ENCODE measurements at regions not wholly inside any gene's neighbourhood (a gene's known extent, or its start where the extent isn't known, plus 50 kb on each side); places are given as distances from the start of the nearest gene placed in this dataset.
"Not testable (repeated sequence)": the region's sequence is repeated elsewhere in the genome, so short reads cannot be mapped to it uniquely, and the experiment has no call there.

- Histone ChIP-seq H2AFZ (ENCODE audit: low read length) (no peak overlapping the region), H3K4me1 (ENCODE audit: insufficient read depth, low read length, severe bottlenecking) (no peaks in the 10 kb centered on the region), H3K9me3 (ENCODE audit: low read length) (no peaks in the 10 kb centered on the region), H3K9me2 (ENCODE audit: low read depth, low read length) (no peaks in the 10 kb centered on the region), H3K4me2 (ENCODE audit: low read length) (no peak overlapping the region), H3K4me3 (ENCODE audit: low read depth, low read length, poor library complexity, severe bottlenecking) (no peak overlapping the region), H3K9ac (ENCODE audit: low read length) (no peak overlapping the region), H3K27ac (ENCODE audit: low read depth, low read length, poor library complexity, severe bottlenecking) (no peak overlapping the region), H3F3A (ENCODE audit: insufficient read depth, low read length) (no peaks in the 10 kb centered on the region), H3K27me3 (ENCODE audit: insufficient read depth, low read length) (no peaks in the 10 kb centered on the region), H3K79me2 (ENCODE audit: insufficient read depth, low read length) (no peaks in the 10 kb centered on the region), H4K20me1 (ENCODE audit: insufficient read depth, low read length) (no peaks in the 10 kb centered on the region), H3K36me3 (ENCODE audit: insufficient read depth, low read length) (no peaks in the 10 kb centered on the region)
- TF ChIP-seq CTCF (IDR thresholded peaks at IDR 0.05; ENCODE audit: low read length) (no peak), EZH2 (IDR thresholded peaks at IDR 0.05; ENCODE audit: borderline replicate concordance, low read length) (no peak)
Measured at GRCh38 chr10:33588974-33589600, 254.6 kb upstream of the NRP1 start.

GRCh38 chr10:33584596-33584995 lies 250.1 kb upstream of the NRP1 start:
- not testable (repeated sequence) for H3K36me3 ChIP-seq (ENCODE audit: insufficient read depth, low read length); H3K4me2 ChIP-seq (ENCODE audit: low read length); H3K9me3 ChIP-seq (ENCODE audit: low read length)

GRCh38 chr10:33579996-33580395 lies 245.5 kb upstream of the NRP1 start:
- H3K36me3 ChIP-seq (ENCODE audit: insufficient read depth, low read length), result no peaks in the 10 kb centered on the region
- H3K4me1 ChIP-seq (ENCODE audit: insufficient read depth, low read length, severe bottlenecking), result no peaks in the 10 kb centered on the region
- TF ChIP-seq CTCF (IDR thresholded peaks at IDR 0.05; ENCODE audit: low read length) (no peak), EZH2 (IDR thresholded peaks at IDR 0.05; ENCODE audit: borderline replicate concordance, low read length) (no peak)
- H4K20me1 ChIP-seq (ENCODE audit: insufficient read depth, low read length), result no peaks in the 10 kb centered on the region
- H3K27ac ChIP-seq (ENCODE audit: low read depth, low read length, poor library complexity, severe bottlenecking), result no peak overlapping the region
- no peak overlapping the region for H3K4me2 ChIP-seq (ENCODE audit: low read length)
- H3K9ac ChIP-seq (ENCODE audit: low read length), result no peak overlapping the region
- no peaks in the 10 kb centered on the region for H3K79me2 ChIP-seq (ENCODE audit: insufficient read depth, low read length)
- H3K4me3 ChIP-seq (ENCODE audit: low read depth, low read length, poor library complexity, severe bottlenecking), result no peak overlapping the region
- H3F3A ChIP-seq (ENCODE audit: insufficient read depth, low read length), result no peaks in the 10 kb centered on the region
- no peak overlapping the region for H2AFZ ChIP-seq (ENCODE audit: low read length)
- no peaks in the 10 kb centered on the region for H3K9me2 ChIP-seq (ENCODE audit: low read depth, low read length)
- H3K9me3 ChIP-seq (ENCODE audit: low read length), result no peaks in the 10 kb centered on the region
- H3K27me3 ChIP-seq (ENCODE audit: insufficient read depth, low read length), result no peaks in the 10 kb centered on the region

More at GRCh38 chr10:33584596-33584995, 250.1 kb upstream of the NRP1 start:
- H3K4me1 ChIP-seq (ENCODE audit: insufficient read depth, low read length, severe bottlenecking); H3F3A ChIP-seq (ENCODE audit: insufficient read depth, low read length); H2AFZ ChIP-seq (ENCODE audit: low read length); H3K9me2 ChIP-seq (ENCODE audit: low read depth, low read length); H3K27ac ChIP-seq (ENCODE audit: low read depth, low read length, poor library complexity, severe bottlenecking); H3K9ac ChIP-seq (ENCODE audit: low read length); H3K4me3 ChIP-seq (ENCODE audit: low read depth, low read length, poor library complexity, severe bottlenecking); H3K79me2 ChIP-seq (ENCODE audit: insufficient read depth, low read length); H3K27me3 ChIP-seq (ENCODE audit: insufficient read depth, low read length); H4K20me1 ChIP-seq (ENCODE audit: insufficient read depth, low read length): not testable (repeated sequence)

GRCh38 chr10:33573606-33574005 lies 239.1 kb upstream of the NRP1 start:
- TF ChIP-seq CTCF (IDR thresholded peaks at IDR 0.05; ENCODE audit: low read length), result no peak
- no peak for TF ChIP-seq EZH2 (IDR thresholded peaks at IDR 0.05; ENCODE audit: borderline replicate concordance, low read length)
- H3K79me2 ChIP-seq (ENCODE audit: insufficient read depth, low read length), result no peaks in the 10 kb centered on the region
- H3K9me3 ChIP-seq (ENCODE audit: low read length), result no peaks in the 10 kb centered on the region
- no peak overlapping the region for H3K9ac ChIP-seq (ENCODE audit: low read length)
- H4K20me1 ChIP-seq (ENCODE audit: insufficient read depth, low read length), result no peaks in the 10 kb centered on the region
- H3K4me2 ChIP-seq (ENCODE audit: low read length), result no peak overlapping the region
- no peak overlapping the region for H2AFZ ChIP-seq (ENCODE audit: low read length)
- no peaks in the 10 kb centered on the region for H3K27me3 ChIP-seq (ENCODE audit: insufficient read depth, low read length)
- no peak overlapping the region for H3K4me3 ChIP-seq (ENCODE audit: low read depth, low read length, poor library complexity, severe bottlenecking)
- no peaks in the 10 kb centered on the region for H3K4me1 ChIP-seq (ENCODE audit: insufficient read depth, low read length, severe bottlenecking)
- H3K27ac ChIP-seq (ENCODE audit: low read depth, low read length, poor library complexity, severe bottlenecking), result no peak overlapping the region
- H3F3A ChIP-seq (ENCODE audit: insufficient read depth, low read length), result no peaks in the 10 kb centered on the region
- H3K9me2 ChIP-seq (ENCODE audit: low read depth, low read length), result no peaks in the 10 kb centered on the region
- no peaks in the 10 kb centered on the region for H3K36me3 ChIP-seq (ENCODE audit: insufficient read depth, low read length)

All from OCI-LY1 (cell line).